IMR-90 (cell line): ENCODE measurements at regions not wholly inside any gene's neighbourhood (a gene's known extent, or its start where the extent isn't known, plus 50 kb on each side); places are given as distances from the start of the nearest gene placed in this dataset.

Source experiments
- ATAC-seq: fragments of 200-7000 bp; cut with Tn5 transposase; 2 replicates; pipeline ENCODE4 v1.9.1; 2020; ENCODE audit warnings: low read depth, mild to moderate bottlenecking, moderate library complexity
- BruUV-seq: library from RNA; stranded (reverse); fragments of 400-500 nt; replicated peaks from 2 replicates; lab custom pipeline; 2021; lab: Mats Ljungman, UMichigan
- CTCF ChIA-PET: fragments of 300-600 bp; formaldehyde crosslinking; extraction: SDS; loops from one replicate; lab custom pipeline; 2021; ENCODE audit warnings: antibody characterized with exemption; lab: Yijun Ruan, JAX
- POLR2A ChIA-PET: fragments of 300-600 bp; sonication (Branson Sonifier 250); formaldehyde crosslinking; loops from one replicate; lab custom pipeline; 2022; ENCODE audit warnings: antibody characterized with exemption; ENCODE audit not compliant: unreplicated experiment; lab: Charles Lee
- DNase-seq: peaks from one replicate; pipeline ENCODE4 v3.0.0; 2013
- H2AFZ ChIP-seq: replicated peaks from 2 replicates; pipeline ENCODE3; 2013; ENCODE audit warnings: low read length, mild to moderate bottlenecking; ENCODE audit not compliant: poor library complexity
- H2AK5ac ChIP-seq: 2 replicates; pipeline ENCODE4 v1.6.1; 2013; ENCODE audit warnings: low read depth, low read length, inconsistent platforms
- H2AK9ac ChIP-seq: replicated peaks from 2 replicates; pipeline ENCODE3; 2013; ENCODE audit warnings: mild to moderate bottlenecking, low read depth, low read length, moderate library complexity; ENCODE audit not compliant: poor library complexity
- H2BK120ac ChIP-seq: 2 replicates; pipeline ENCODE4 v1.6.1; 2013; ENCODE audit warnings: low read depth, low read length, inconsistent platforms
- H2BK15ac ChIP-seq: 3 replicates; pipeline ENCODE4 v1.6.1; 2013; ENCODE audit warnings: low read depth, low read length, inconsistent platforms
- H2BK20ac ChIP-seq: 2 replicates; pipeline ENCODE4 v1.6.1; 2013; ENCODE audit warnings: low read depth, mild to moderate bottlenecking, inconsistent platforms, low read length, moderate library complexity
- H2BK5ac ChIP-seq: 2 replicates; pipeline ENCODE4 v1.6.1; 2013; ENCODE audit warnings: mild to moderate bottlenecking, low read depth, low read length, inconsistent platforms; ENCODE audit not compliant: poor library complexity, severe bottlenecking
- H3K14ac ChIP-seq: replicated peaks from 2 replicates; pipeline ENCODE4 v1.6.1; 2013; ENCODE audit warnings: low read depth, low read length, inconsistent platforms
- H3K18ac ChIP-seq: 2 replicates; pipeline ENCODE4 v1.6.1; 2013; ENCODE audit warnings: low read depth, low read length, control low read depth
- H3K23ac ChIP-seq: 2 replicates; pipeline ENCODE4 v1.6.1; 2013; ENCODE audit warnings: low read depth, low read length, inconsistent platforms
- H3K27ac ChIP-seq: 2 replicates; pipeline ENCODE4 v1.5.1; 2013; ENCODE audit warnings: mild to moderate bottlenecking, control low read depth, low read length; ENCODE audit not compliant: insufficient read depth
- H3K27me3 ChIP-seq: 2 replicates; pipeline ENCODE4 v1.6.1; 2013; ENCODE audit warnings: low read length; ENCODE audit not compliant: control insufficient read depth, insufficient read depth
- H3K36me3 ChIP-seq: 2 replicates; pipeline ENCODE4 v1.6.1; 2013; ENCODE audit warnings: low read length, mixed read lengths; ENCODE audit not compliant: control insufficient read depth, insufficient read depth
- H3K4ac ChIP-seq: 2 replicates; pipeline ENCODE4 v1.6.1; 2013; ENCODE audit warnings: low read depth, low read length, inconsistent platforms
- H3K4me1 ChIP-seq: 2 replicates; pipeline ENCODE4 v1.6.1; 2013; ENCODE audit warnings: low read length, mixed read lengths; ENCODE audit not compliant: control insufficient read depth, insufficient read depth
- H3K4me2 ChIP-seq: 2 replicates; pipeline ENCODE4 v1.6.1; 2013; ENCODE audit warnings: low read depth, mild to moderate bottlenecking, control low read depth, low read length, moderate library complexity
- H3K4me3 ChIP-seq: 2 replicates; pipeline ENCODE4 v1.5.1; 2013; ENCODE audit warnings: low read depth, mild to moderate bottlenecking, control low read depth, low read length, moderate library complexity; ENCODE audit not compliant: insufficient read depth
- H3K56ac ChIP-seq: 2 replicates; pipeline ENCODE4 v1.6.1; 2013; ENCODE audit warnings: low read length, inconsistent platforms; ENCODE audit not compliant: insufficient read depth; ENCODE audit errors: extremely low read depth
- H3K79me1 ChIP-seq, 2 experiments: 2 replicates each; pipeline ENCODE4 v1.6.1; 2013; ENCODE audit warnings: low read length in 2 of 2, inconsistent platforms in 1 of 2, low read depth in 1 of 2
- H3K9ac ChIP-seq: 2 replicates; pipeline ENCODE4 v1.6.1; 2013; ENCODE audit warnings: low read depth, low read length, control low read depth
- H3K9me1 ChIP-seq: 2 replicates; pipeline ENCODE4 v1.6.1; 2013; ENCODE audit warnings: low read length, inconsistent platforms; ENCODE audit not compliant: insufficient read depth
- H3K9me3 ChIP-seq: 2 replicates; pipeline ENCODE4 v1.6.1; 2013; ENCODE audit warnings: low read length; ENCODE audit not compliant: control insufficient read depth, insufficient read depth
- H4K20me1 ChIP-seq: 2 replicates; pipeline ENCODE4 v1.6.1; 2013; ENCODE audit warnings: low read length, inconsistent platforms; ENCODE audit not compliant: insufficient read depth
- H4K5ac ChIP-seq: 2 replicates; pipeline ENCODE4 v1.6.1; 2013; ENCODE audit warnings: mild to moderate bottlenecking, low read depth, low read length, control low read depth
- H4K8ac ChIP-seq, 2 experiments: 2 replicates each; pipeline ENCODE4 v1.6.1; 2013; ENCODE audit warnings: low read depth in 2 of 2, low read length in 2 of 2, control low read depth in 1 of 2, inconsistent platforms in 1 of 2
- H4K91ac ChIP-seq: 2 replicates; pipeline ENCODE4 v1.6.1; 2013; ENCODE audit warnings: low read depth, low read length, inconsistent platforms; ENCODE audit not compliant: insufficient read depth
- BHLHE40 ChIP-seq: fragments of 150-350 bp; IDR thresholded peaks from 2 replicates; pipeline ENCODE4 v1.6.1; 2016; ENCODE audit warnings: mild to moderate bottlenecking, low read depth, low read length
- CHD1 ChIP-seq: IDR thresholded peaks from 2 replicates; pipeline ENCODE4 v1.6.1; 2012; ENCODE audit warnings: low read depth, low read length, improper control_type of control experiment
- CTCF ChIP-seq: conservative IDR thresholded peaks from 2 replicates; pipeline ENCODE4 v1.5.1; 2012; ENCODE audit warnings: mild to moderate bottlenecking, low read depth, low read length, improper control_type of control experiment
- FOS ChIP-seq: fragments of 150-350 bp; IDR thresholded peaks from 2 replicates; pipeline ENCODE4 v1.6.1; 2016; ENCODE audit warnings: low read depth, low read length
- MAFK ChIP-seq: IDR thresholded peaks from 2 replicates; pipeline ENCODE4 v1.6.1; 2012; ENCODE audit warnings: low read depth, low read length, improper control_type of control experiment
- NFE2L2 ChIP-seq: fragments of 150-350 bp; IDR thresholded peaks from 2 replicates; pipeline ENCODE4 v1.6.1; 2016; ENCODE audit warnings: low read depth, mild to moderate bottlenecking, low read length
- POLR2A ChIP-seq: IDR thresholded peaks from 2 replicates; pipeline ENCODE4 v1.6.1; 2012; ENCODE audit warnings: mild to moderate bottlenecking, low read depth, low read length
- RCOR1 ChIP-seq: IDR thresholded peaks from 2 replicates; pipeline ENCODE4 v1.6.1; 2012; ENCODE audit warnings: mild to moderate bottlenecking, low read length, improper control_type of control experiment; ENCODE audit not compliant: insufficient replicate concordance
- RFX5 ChIP-seq: IDR thresholded peaks from 2 replicates; pipeline ENCODE4 v1.8.0; 2012; ENCODE audit warnings: low read depth, mild to moderate bottlenecking, low read length, moderate library complexity
- SMC3 ChIP-seq: fragments of 150-350 bp; IDR thresholded peaks from 2 replicates; pipeline ENCODE4 v1.6.1; 2016; ENCODE audit warnings: low read depth, mild to moderate bottlenecking, antibody characterized with exemption, low read length, moderate library complexity
- USF2 ChIP-seq: fragments of 150-350 bp; IDR thresholded peaks from 2 replicates; pipeline ENCODE4 v1.6.1; 2017; ENCODE audit warnings: mild to moderate bottlenecking, antibody characterized with exemption, low read length, low read depth
- WGBS, 2 experiments: methylation state at CpG; one replicate each; pipeline versions ENCODE4 v1.1.5 to v1.1.7; 2013; ENCODE audit warnings: missing lambda C conversion rate in 2 of 2; ENCODE audit not compliant: insufficient read length in 1 of 2; ENCODE audit errors: extremely low coverage in 2 of 2; 5-methylcytosine and 5-hydroxymethylcytosine counted together
- dilution Hi-C: fragments of 300-500 bp; cut with HindIII; formaldehyde crosslinking; loops from one replicate; pipeline ENCODE4 v1.14.3; 2018; ENCODE audit warnings: low sequenced_read_pairs; ENCODE audit not compliant: unreplicated experiment
- in situ Hi-C: fragments of 300-500 bp; cut with MboI; formaldehyde crosslinking; loops from 3 replicates; pipeline ENCODE4 v1.14.3; 2019; ENCODE audit warnings: low sequenced_read_pairs, inconsistent platforms, mixed read lengths
- intact Hi-C: fragments of 100-400 bp; cut with micrococcal nuclease; formaldehyde crosslinking; loops from 2 replicates; pipeline ENCODE4 v1.10.0; 2022

- no peak overlapping the region for H4K91ac ChIP-seq
Measured at GRCh38 chr7:98711945-98712344, 94.9 kb downstream of the NPTX2 start.

More at GRCh38 chr7:98711945-98712344, 94.9 kb downstream of the NPTX2 start:
- no peaks in the 10 kb centered on the region for H3K36me3 ChIP-seq
- CTCF ChIA-PET = no interaction called here
- ATAC-seq (no peak), DNase-seq (no peak)
- H3K4me3 ChIP-seq = no peak overlapping the region
- H3K79me1 ChIP-seq = no peaks in the 10 kb centered on the region
- no peak overlapping the region for H2BK15ac ChIP-seq
- H3K9ac ChIP-seq = no peak overlapping the region
- no peak overlapping the region for H2BK5ac ChIP-seq
- TF ChIP-seq RCOR1 (no peak), SMC3 (no peak), RFX5 (no peak), BHLHE40 (no peak), CTCF (no peak), NFE2L2 (no peak), FOS (no peak), MAFK (no peak), CHD1 (no peak), USF2 (no peak), POLR2A (no peak)
- H3K4me1 ChIP-seq = no peaks in the 10 kb centered on the region
- dilution Hi-C loops (no loop called here), in situ Hi-C loops (no loop called here), intact Hi-C loops (no loop called here)
- no peak overlapping the region for H2BK120ac ChIP-seq
- no peak overlapping the region for H4K5ac ChIP-seq
- no peak overlapping the region for H3K18ac ChIP-seq
- H3K4ac ChIP-seq = no peak overlapping the region
- 40% methylated on average over 5 of the region's 10 CpGs; no CpG with 5 or more reads in 1 of the 2 experiments for WGBS, 2 experiments
- no peak overlapping the region for H2AK5ac ChIP-seq
- POLR2A ChIA-PET = no interaction called here
- H4K8ac ChIP-seq = no peak overlapping the region
- H3K23ac ChIP-seq = no peak overlapping the region
- no peaks in the 10 kb centered on the region; the same call in 1 of the 2 replicates for H3K9me3 ChIP-seq
- H3K14ac ChIP-seq = no peak overlapping the region
- H3K9me1 ChIP-seq = no peaks in the 10 kb centered on the region
- no peak overlapping the region for H3K27ac ChIP-seq
- no peak overlapping the region for H2BK20ac ChIP-seq
- H2AK9ac ChIP-seq = no peak overlapping the region
- no TSS peak for BruUV-seq
- no peaks in the 10 kb centered on the region for H3K27me3 ChIP-seq
- no peak overlapping the region for H3K56ac ChIP-seq
- no peaks in the 10 kb centered on the region for H4K20me1 ChIP-seq
- no peak overlapping the region for H2AFZ ChIP-seq
- H3K4me2 ChIP-seq = no peak overlapping the region
